BLaER1 treated with 17β-estradiol and CSF1 and Interleukin-3, amounts not matched to agents 10 nM and 100 nM (cell line): ENCODE measurements at regions not wholly inside any gene's neighbourhood (a gene's known extent, or its start where the extent isn't known, plus 50 kb on each side); places are given as distances from the start of the nearest gene placed in this dataset.

Experiments used
- H3K27ac ChIP-seq, 11 experiments: shearing (Covaris generic); formaldehyde crosslinking; 2 replicates each; pipeline ENCODE4 v1.8.1; 2022
- H3K27me3 ChIP-seq, 11 experiments: shearing (Covaris generic); formaldehyde crosslinking; 2 replicates each; pipeline ENCODE4 v1.8.1; 2022
- H3K36me3 ChIP-seq, 11 experiments: shearing (Covaris generic); formaldehyde crosslinking; 2 replicates each; pipeline ENCODE4 v1.8.1; 2022
- H3K4me1 ChIP-seq, 10 experiments: shearing (Covaris generic); formaldehyde crosslinking; 2 replicates each; pipeline ENCODE4 v1.8.1; 2022
- H3K4me2 ChIP-seq, 11 experiments: shearing (Covaris generic); formaldehyde crosslinking; 2 replicates each; pipeline ENCODE4 v1.8.1; 2022
- H3K4me3 ChIP-seq, 10 experiments: shearing (Covaris generic); formaldehyde crosslinking; 2 replicates each; pipeline ENCODE4 v1.8.1; 2022
- H3K9ac ChIP-seq, 11 experiments: shearing (Covaris generic); formaldehyde crosslinking; 2 replicates each; pipeline ENCODE4 v1.8.1; 2022
- H3K9me3 ChIP-seq, 11 experiments: shearing (Covaris generic); formaldehyde crosslinking; replicated peaks in 1 of 11; 2 replicates each; pipeline ENCODE4 v1.8.1; 2022
- H4K20me1 ChIP-seq, 11 experiments: shearing (Covaris generic); formaldehyde crosslinking; 2 replicates each; pipeline ENCODE4 v1.8.1; 2022
- Cebpa-rat ChIP-seq, 11 experiments: shearing (Covaris generic); IDR thresholded peaks; 2 replicates each; pipeline ENCODE4 v1.8.1; 2022

DNA sequence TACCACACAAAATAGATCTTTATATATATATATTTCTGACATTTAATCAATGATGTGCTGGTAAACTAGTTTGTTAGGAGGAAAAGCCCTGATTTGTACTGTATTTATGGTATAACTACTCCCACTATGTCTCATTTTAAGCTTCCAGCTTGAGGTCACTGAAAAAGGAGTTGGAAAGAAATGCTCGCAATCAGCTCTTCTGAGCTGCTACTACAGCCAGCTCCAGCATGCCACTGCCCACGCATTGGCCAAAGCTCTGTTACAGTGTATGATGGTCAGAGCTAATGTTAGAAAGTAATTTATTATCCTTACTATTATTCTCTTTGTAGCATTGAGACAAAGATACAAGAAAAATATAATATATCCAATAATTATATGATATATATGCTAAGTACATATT is 55.0 kb upstream of the PCED1B start:
- H3K27me3 ChIP-seq: no peaks in the 10 kb centered on the region
- 0 out of 20 replicates have a peak, but pooled peaks cover 0 to 3% (median 0%) of the 10 kb centered on the region in 10 experiments for H3K4me1 ChIP-seq
- H3K27ac ChIP-seq: no peak overlapping the region
- no peaks in the 10 kb centered on the region for H3K36me3 ChIP-seq
- no peak for TF ChIP-seq Cebpa-rat (IDR thresholded peaks at IDR 0.05)
- no peak overlapping the region for H3K4me2 ChIP-seq
- H3K4me3 ChIP-seq: no peak overlapping the region
- no peak overlapping the region for H3K9ac ChIP-seq
- no peaks in the 10 kb centered on the region for H4K20me1 ChIP-seq
- H3K9me3 ChIP-seq: no peaks in the 10 kb centered on the region

DNA sequence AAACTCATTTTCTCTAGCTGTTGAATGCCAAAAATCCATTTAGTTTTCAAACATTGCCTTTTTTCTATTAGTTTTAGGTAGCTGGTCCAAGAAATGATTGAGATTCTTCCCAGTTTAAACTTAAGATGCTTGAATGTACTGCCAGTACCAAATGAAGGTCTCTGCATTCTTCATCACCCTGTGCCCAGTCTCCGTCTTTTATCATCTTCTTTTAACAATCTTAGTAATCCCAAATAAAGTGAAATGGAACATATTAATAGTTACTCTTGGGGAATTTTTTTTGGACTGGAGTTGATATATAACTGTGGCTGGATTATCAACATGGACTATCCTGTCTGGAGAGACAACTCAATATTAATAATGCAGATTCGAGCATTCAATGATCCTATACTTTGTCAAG is 54.1 kb upstream of the PCED1B start:
- no peaks in the 10 kb centered on the region for H3K27me3 ChIP-seq
- no peaks in the 10 kb centered on the region for H3K36me3 ChIP-seq
- H3K4me3 ChIP-seq: no peak overlapping the region
- H3K9ac ChIP-seq: no peak overlapping the region
- H3K4me2 ChIP-seq: no peak overlapping the region
- no peak for TF ChIP-seq Cebpa-rat (IDR thresholded peaks at IDR 0.05)
- H4K20me1 ChIP-seq: no peaks in the 10 kb centered on the region
- 0 out of 20 replicates have a peak, but pooled peaks cover 0 to 3% (median 0%) of the 10 kb centered on the region in 10 experiments for H3K4me1 ChIP-seq
- H3K27ac ChIP-seq: no peak overlapping the region
- no peaks in the 10 kb centered on the region for H3K9me3 ChIP-seq

DNA sequence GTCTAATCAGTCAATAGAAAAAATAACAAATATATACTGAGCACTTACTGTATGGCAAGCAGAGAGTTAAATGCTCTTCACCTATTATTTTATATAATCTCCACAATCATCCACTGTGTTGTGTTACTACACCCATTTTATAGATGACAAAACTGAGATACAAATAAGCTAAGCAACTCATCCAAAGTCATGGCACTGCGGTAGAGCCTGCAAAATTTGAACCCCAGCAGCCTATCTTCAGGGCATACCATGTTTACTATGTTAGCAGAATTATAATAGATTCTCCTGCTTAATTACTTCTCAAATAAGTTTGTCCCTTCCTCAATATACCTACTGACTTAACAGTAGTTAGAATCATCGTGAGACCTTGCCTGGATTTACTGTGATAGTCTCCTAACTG is 53.6 kb upstream of the PCED1B start:
- Histone ChIP-seq H3K9ac (no peak overlapping the region), H3K27ac (no peak overlapping the region), H3K4me1 (0 out of 20 replicates have a peak, but pooled peaks cover 0 to 3% (median 0%) of the 10 kb centered on the region in 10 experiments), H3K4me2 (no peak overlapping the region), H3K4me3 (no peak overlapping the region), H3K36me3 (no peaks in the 10 kb centered on the region), H4K20me1 (no peaks in the 10 kb centered on the region), H3K27me3 (no peaks in the 10 kb centered on the region), H3K9me3 (no peaks in the 10 kb centered on the region)
- no peak for TF ChIP-seq Cebpa-rat (IDR thresholded peaks at IDR 0.05)

DNA sequence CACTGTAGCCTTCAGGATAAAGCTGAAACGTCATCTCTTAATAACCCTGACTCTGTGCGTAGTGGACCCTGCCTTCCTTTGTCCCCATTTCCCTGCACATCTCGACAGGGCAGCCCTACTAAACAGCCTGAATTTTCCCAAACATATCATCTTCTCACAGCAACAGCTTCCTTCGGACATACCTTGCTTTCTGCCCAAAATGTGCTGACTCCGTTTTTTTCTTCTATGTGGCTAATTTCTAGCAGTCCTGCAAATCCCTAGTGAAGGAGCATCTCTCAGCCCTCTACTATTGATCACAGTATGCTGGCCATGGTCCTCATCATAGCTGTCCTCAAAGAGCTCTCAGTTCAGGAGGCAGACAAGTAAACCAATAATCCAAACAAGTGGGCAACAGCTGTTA is 53.1 kb upstream of the PCED1B start:
- no peak overlapping the region for H3K4me3 ChIP-seq
- H3K4me1 ChIP-seq: 0 out of 20 replicates have a peak, but pooled peaks cover 0 to 3% (median 0%) of the 10 kb centered on the region in 10 experiments
- H3K36me3 ChIP-seq: no peaks in the 10 kb centered on the region
- TF ChIP-seq Cebpa-rat (IDR thresholded peaks at IDR 0.05): no peak
- H3K4me2 ChIP-seq: no peak overlapping the region
- H4K20me1 ChIP-seq: no peaks in the 10 kb centered on the region
- no peak overlapping the region for H3K9ac ChIP-seq
- no peaks in the 10 kb centered on the region for H3K27me3 ChIP-seq
- H3K9me3 ChIP-seq: no peaks in the 10 kb centered on the region
- no peak overlapping the region for H3K27ac ChIP-seq
